CD4-positive, alpha-beta T cell treated with Interleukin-1 beta for 1 hour (primary cell): ENCODE measurements at regions not wholly inside any gene's neighbourhood (a gene's known extent, or its start where the extent isn't known, plus 50 kb on each side); places are given as distances from the start of the nearest gene placed in this dataset.
"Not testable (repeated sequence)": the region's sequence is repeated elsewhere in the genome, so short reads cannot be mapped to it uniquely, and the experiment has no call there.

ENCODE experiments used
- DNase-seq, 2 donors: peaks; one replicate each; pipeline ENCODE4 v3.0.0-alpha.2; 2020 to 2022

GRCh38 chr2:85969367-85969766, 80.6 kb upstream of the ST3GAL5 start:
- DNase-seq = not testable (repeated sequence)

- not testable (repeated sequence) for DNase-seq
These were observed 77.0 kb upstream of the ST3GAL5 start for GRCh38 chr2:85965770-85966169.

GRCh38 chr2:85963747-85964418, 75.1 kb upstream of the ST3GAL5 start:
- peak in 1 of 2 donors; percentile 45 for DNase-seq

GRCh38 chr2:85963068-85963467, 74.3 kb upstream of the ST3GAL5 start:
- no peak for DNase-seq

GRCh38 chr2:85961754-85962153, 73.0 kb upstream of the ST3GAL5 start:
- no peak for DNase-seq

GRCh38 chr2:85961053-85961452, 72.3 kb upstream of the ST3GAL5 start:
- DNase-seq = no peak

GRCh38 chr2:85959826-85960225, 71.0 kb upstream of the ST3GAL5 start:
- no peak for DNase-seq

GRCh38 chr2:85959185-85959584, 70.4 kb upstream of the ST3GAL5 start:
- no peak for DNase-seq

GRCh38 chr2:85958731-85959130, 69.9 kb upstream of the ST3GAL5 start:
- DNase-seq = no peak

- DNase-seq = no peak
These were observed 68.5 kb upstream of the ST3GAL5 start for GRCh38 chr2:85957256-85957655.

GRCh38 chr2:85956646-85957039, 67.9 kb upstream of the ST3GAL5 start:
- no peak for DNase-seq

GRCh38 chr2:85954590-85955458, 66.0 kb upstream of the ST3GAL5 start:
- DNase-seq = no peak

GRCh38 chr2:85954192-85954589, 65.4 kb upstream of the ST3GAL5 start:
- DNase-seq = no peak

GRCh38 chr2:85953476-85953875, 64.7 kb upstream of the ST3GAL5 start:
- DNase-seq = no peak

- no peak for DNase-seq
These were observed 63.5 kb upstream of the ST3GAL5 start for GRCh38 chr2:85952196-85952734.

- no peak for DNase-seq
These were observed 62.7 kb upstream of the ST3GAL5 start for GRCh38 chr2:85951351-85952067.

GRCh38 chr2:85950743-85951142, 62.0 kb upstream of the ST3GAL5 start:
- no peak for DNase-seq

GRCh38 chr2:85949280-85949679, 60.5 kb upstream of the ST3GAL5 start:
- DNase-seq = no peak

GRCh38 chr2:85947593-85947992, 58.8 kb upstream of the ST3GAL5 start:
- no peak for DNase-seq

GRCh38 chr2:85945586-85945985, 56.8 kb upstream of the ST3GAL5 start:
- no peak for DNase-seq

- no peak for DNase-seq
These were observed 56.4 kb upstream of the ST3GAL5 start for GRCh38 chr2:85945172-85945571.

- no peak for DNase-seq
These were observed 53.7 kb upstream of the ST3GAL5 start for GRCh38 chr2:85942346-85942957.

GRCh38 chr2:85941490-85941889, 52.7 kb upstream of the ST3GAL5 start:
- DNase-seq = not testable (repeated sequence)
